ENCODE measurements at regions not wholly inside any gene's neighbourhood (a gene's known extent, or its start where the extent isn't known, plus 50 kb on each side); places are given as distances from the start of the nearest gene placed in this dataset.

- H3F3A ChIP-seq (ENCODE audit: low read length, unreplicated experiment), result no peaks in the 10 kb centered on the region
- peak overlapping the region; percentile 64 for H2AFZ ChIP-seq (ENCODE audit: low read length)
- H3K4me1 ChIP-seq (ENCODE audit: insufficient read depth, low read length), result peaks cover 17% of the 10 kb centered on the region
- H3K79me2 ChIP-seq (ENCODE audit: low read length), result no peaks in the 10 kb centered on the region
- no peaks in the 10 kb centered on the region for H3K9me2 ChIP-seq (replicated peaks; ENCODE audit: low read length)
- H4K20me1 ChIP-seq (ENCODE audit: low read length), result no peaks in the 10 kb centered on the region
- no peaks in the 10 kb centered on the region for H3K27me3 ChIP-seq (ENCODE audit: low read length)
- TF ChIP-seq CTCF (conservative IDR thresholded peaks at IDR 0.05; ENCODE audit: low read depth, low read length), result no peak
- no peak for TF ChIP-seq EZH2phosphoT487 (IDR thresholded peaks at IDR 0.05; ENCODE audit: borderline replicate concordance, low read length)
- no peak for TF ChIP-seq EZH2 (IDR thresholded peaks at IDR 0.05; ENCODE audit: low read length, unreplicated experiment)
- no TSS peak for BruUV-seq (replicated peaks)
- H3K27ac ChIP-seq (ENCODE audit: low read length), result peak overlapping the region; percentile 51
- no peak overlapping the region for H3K9ac ChIP-seq (ENCODE audit: low read length)
- peak overlapping the region; percentile 50 for H3K4me2 ChIP-seq (ENCODE audit: low read length)
- no peaks in the 10 kb centered on the region for H3K9me3 ChIP-seq (ENCODE audit: low read length)
- DNase-seq (peak; percentile 87), ATAC-seq (peak; percentile 97)
- no peaks in the 10 kb centered on the region for H3K36me3 ChIP-seq (ENCODE audit: low read depth, low read length)
- no peak overlapping the region for H3K4me3 ChIP-seq (ENCODE audit: low read length)
- intact Hi-C loops (cut with micrococcal nuclease), result no loop called here
- POLR2A ChIA-PET (ENCODE audit: unreplicated experiment), result no interaction called here
- CTCF ChIA-PET, result interaction anchor here (0.6 kb wide), 1 partner anchor 262 kb away, joined by 3 read pairs; no protein-coding TSS in a partner anchor
Observed at GRCh38 chr18:8969639-8970390, 132.7 kb upstream of the NDUFV2 start.

- H3K27ac ChIP-seq (ENCODE audit: low read length), result no peak overlapping the region
- H3K4me1 ChIP-seq (ENCODE audit: insufficient read depth, low read length), result peaks cover 17% of the 10 kb centered on the region
- no TSS peak for BruUV-seq (replicated peaks)
- ChIA-PET CTCF (no interaction called here), POLR2A (ENCODE audit: unreplicated experiment) (interaction anchor here (0.6 kb wide), 1 partner anchor 170 kb away, joined by 3 read pairs; no protein-coding TSS in a partner anchor)
- H3K9me2 ChIP-seq (replicated peaks; ENCODE audit: low read length), result no peaks in the 10 kb centered on the region
- no peak for DNase-seq
- no peak overlapping the region for H3K4me2 ChIP-seq (ENCODE audit: low read length)
- TF ChIP-seq CTCF (conservative IDR thresholded peaks at IDR 0.05; ENCODE audit: low read depth, low read length) (no peak), EZH2 (IDR thresholded peaks at IDR 0.05; ENCODE audit: low read length, unreplicated experiment) (no peak), EZH2phosphoT487 (IDR thresholded peaks at IDR 0.05; ENCODE audit: borderline replicate concordance, low read length) (no peak)
- H3K9me3 ChIP-seq (ENCODE audit: low read length), result no peaks in the 10 kb centered on the region
- no peaks in the 10 kb centered on the region for H3F3A ChIP-seq (ENCODE audit: low read length, unreplicated experiment)
- H4K20me1 ChIP-seq (ENCODE audit: low read length), result no peaks in the 10 kb centered on the region
- H3K9ac ChIP-seq (ENCODE audit: low read length), result no peak overlapping the region
- no peaks in the 10 kb centered on the region for H3K36me3 ChIP-seq (ENCODE audit: low read depth, low read length)
- no peaks in the 10 kb centered on the region for H3K27me3 ChIP-seq (ENCODE audit: low read length)
- no peak for ATAC-seq
- no peak overlapping the region for H3K4me3 ChIP-seq (ENCODE audit: low read length)
- H2AFZ ChIP-seq (ENCODE audit: low read length), result peak overlapping the region; percentile 64; the same call in 1 of the 2 replicates
- H3K79me2 ChIP-seq (ENCODE audit: low read length), result no peaks in the 10 kb centered on the region
- intact Hi-C loops (cut with micrococcal nuclease), result no loop called here
Observed at GRCh38 chr18:8970843-8971242, 131.7 kb upstream of the NDUFV2 start.

GRCh38 chr18:8972116-8972515, 130.4 kb upstream of the NDUFV2 start:
- H3K9ac ChIP-seq (ENCODE audit: low read length), result no peak overlapping the region
- no peaks in the 10 kb centered on the region for H3F3A ChIP-seq (ENCODE audit: low read length, unreplicated experiment)
- H3K79me2 ChIP-seq (ENCODE audit: low read length), result no peaks in the 10 kb centered on the region
- H3K36me3 ChIP-seq (ENCODE audit: low read depth, low read length), result no peaks in the 10 kb centered on the region
- no peak overlapping the region for H3K27ac ChIP-seq (ENCODE audit: low read length)
- peaks cover 17% of the 10 kb centered on the region for H3K4me1 ChIP-seq (ENCODE audit: insufficient read depth, low read length)
- H3K9me3 ChIP-seq (ENCODE audit: low read length), result no peaks in the 10 kb centered on the region
- no peak overlapping the region for H3K4me2 ChIP-seq (ENCODE audit: low read length)
- no peaks in the 10 kb centered on the region for H3K9me2 ChIP-seq (replicated peaks; ENCODE audit: low read length)
- ATAC-seq (no peak), DNase-seq (no peak)
- ChIA-PET CTCF (no interaction called here), POLR2A (ENCODE audit: unreplicated experiment) (no interaction called here)
- no peak for TF ChIP-seq EZH2 (IDR thresholded peaks at IDR 0.05; ENCODE audit: low read length, unreplicated experiment)
- TF ChIP-seq CTCF (conservative IDR thresholded peaks at IDR 0.05; ENCODE audit: low read depth, low read length), result no peak
- TF ChIP-seq EZH2phosphoT487 (IDR thresholded peaks at IDR 0.05; ENCODE audit: borderline replicate concordance, low read length), result no peak
- no peak overlapping the region for H2AFZ ChIP-seq (ENCODE audit: low read length)
- no peak overlapping the region for H3K4me3 ChIP-seq (ENCODE audit: low read length)
- H3K27me3 ChIP-seq (ENCODE audit: low read length), result no peaks in the 10 kb centered on the region
- no peaks in the 10 kb centered on the region for H4K20me1 ChIP-seq (ENCODE audit: low read length)
- intact Hi-C loops (cut with micrococcal nuclease), result no loop called here
- no TSS peak for BruUV-seq (replicated peaks)

Measured in PC-3 (cell line).